Motor neuron (in vitro differentiated cells): ENCODE measurements at regions not wholly inside any gene's neighbourhood (a gene's known extent, or its start where the extent isn't known, plus 50 kb on each side); places are given as distances from the start of the nearest gene placed in this dataset.
A peak's percentile ranks its signal among the peaks of the same experiment; 100 is the strongest.
"Not testable (repeated sequence)": the region's sequence is repeated elsewhere in the genome, so short reads cannot be mapped to it uniquely, and the experiment has no call there.

Experiments
- ATAC-seq, 8 experiments: fragments of 200-7000 bp; cut with Tn5 transposase; replicated peaks in 6 of 8; 2 replicates each; pipeline ENCODE4 v1.8.0; 2021; ENCODE audit warnings: mild to moderate bottlenecking in 8 of 8, moderate library complexity in 8 of 8
- H3K27ac ChIP-seq, 2 donors: fragments of 250-450 bp; sonication (Bioruptor Pico); 2 replicates each; pipeline ENCODE4 v1.9.0; 2021; ENCODE audit warnings: antibody characterized with exemption in 2 of 2, mild to moderate bottlenecking in 2 of 2, moderate library complexity in 1 of 2
- H3K4me1 ChIP-seq, 2 donors: fragments of 250-450 bp; sonication (Bioruptor Pico); replicated peaks in 1 of 2; 2 replicates each; pipeline ENCODE4 v1.6.1; 2021; ENCODE audit warnings: antibody characterized with exemption in 2 of 2, mild to moderate bottlenecking in 2 of 2, moderate library complexity in 1 of 2
- H3K4me3 ChIP-seq, 5 donors: fragments of 250-450 bp; sonication (Bioruptor Pico); 2 replicates each; pipeline ENCODE4 v1.9.0; 2021; ENCODE audit warnings: antibody characterized with exemption in 5 of 5, mild to moderate bottlenecking in 5 of 5, moderate library complexity in 4 of 5
- WGBS, 10 experiments: fragments of 450-650 bp; shearing (Covaris generic); methylation state at CpG; one replicate each; pipeline ENCODE4 v1.0.0; 2022; 5-methylcytosine and 5-hydroxymethylcytosine counted together
- in situ Hi-C, 9 experiments: fragments of 400-800 bp; cut with MboI; loops; one replicate each; pipeline ENCODE4 v1.15.0; 2021; ENCODE audit warnings: low sequenced_read_pairs in 9 of 9, low pct_unique_long_range_greater_than_20kb in 2 of 9; ENCODE audit not compliant: unreplicated experiment in 9 of 9

DNA sequence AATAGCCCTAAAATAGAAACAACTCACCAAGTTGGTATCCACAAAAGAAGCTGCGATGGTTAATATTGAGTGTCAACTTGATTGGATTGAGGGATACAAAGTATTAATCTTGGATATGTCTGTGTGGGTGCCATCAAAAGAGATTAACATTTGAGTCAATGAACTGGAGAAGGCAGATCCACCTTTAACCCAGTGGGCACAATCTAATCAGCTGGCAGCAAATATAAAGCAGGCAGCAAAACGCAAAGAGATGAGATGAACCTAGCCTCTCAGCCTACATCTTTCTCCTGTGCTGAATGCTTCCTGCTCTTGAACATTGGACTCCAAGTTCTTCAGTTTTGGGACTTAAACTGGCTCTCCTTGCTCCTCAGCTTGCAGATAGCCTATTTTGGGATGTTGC is 277.6 kb upstream of the RAI14 start:
- WGBS, 10 experiments, result 80% methylated on average over 1 of the region's 2 CpGs; no CpG with 5 or more reads in 9 of the 10 experiments
- H3K4me3 ChIP-seq, H3K4me1 ChIP-seq, in situ Hi-C loops, H3K27ac ChIP-seq, ATAC-seq: not testable (repeated sequence)

GRCh38 chr5:34388754-34389153 is 267.4 kb upstream of the RAI14 start:
- H3K27ac ChIP-seq, H3K4me1 ChIP-seq, ATAC-seq, in situ Hi-C loops, H3K4me3 ChIP-seq: not testable (repeated sequence)
- WGBS, 10 experiments, result no CpG with 5 or more reads among the region's 3 CpGs

DNA sequence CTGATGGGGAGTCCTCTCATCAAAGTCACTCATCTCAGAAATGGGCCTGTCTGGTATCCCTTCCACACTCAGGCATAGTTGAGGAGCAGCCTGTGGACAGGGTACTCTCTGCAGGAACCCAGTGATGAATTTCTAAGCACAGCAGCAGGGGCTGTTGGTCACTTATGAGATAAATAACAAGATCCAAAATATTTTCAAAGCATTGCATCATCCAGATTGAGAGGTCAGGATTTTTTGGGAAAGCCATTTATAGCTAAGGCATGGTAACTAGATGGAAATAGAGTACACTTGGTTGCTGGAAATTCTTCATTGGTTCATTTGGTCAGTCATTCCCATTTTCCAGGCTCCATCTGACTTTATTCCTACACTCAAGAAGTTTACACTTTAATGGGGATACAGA is 246.8 kb upstream of the RAI14 start:
- in situ Hi-C loops, result no loop called here
- no peak for ATAC-seq
- Histone ChIP-seq H3K4me3 (no peak overlapping the region), H3K4me1 (peaks cover 19 to 22% of the 10 kb centered on the region in 2 donors), H3K27ac (no peak overlapping the region)

DNA sequence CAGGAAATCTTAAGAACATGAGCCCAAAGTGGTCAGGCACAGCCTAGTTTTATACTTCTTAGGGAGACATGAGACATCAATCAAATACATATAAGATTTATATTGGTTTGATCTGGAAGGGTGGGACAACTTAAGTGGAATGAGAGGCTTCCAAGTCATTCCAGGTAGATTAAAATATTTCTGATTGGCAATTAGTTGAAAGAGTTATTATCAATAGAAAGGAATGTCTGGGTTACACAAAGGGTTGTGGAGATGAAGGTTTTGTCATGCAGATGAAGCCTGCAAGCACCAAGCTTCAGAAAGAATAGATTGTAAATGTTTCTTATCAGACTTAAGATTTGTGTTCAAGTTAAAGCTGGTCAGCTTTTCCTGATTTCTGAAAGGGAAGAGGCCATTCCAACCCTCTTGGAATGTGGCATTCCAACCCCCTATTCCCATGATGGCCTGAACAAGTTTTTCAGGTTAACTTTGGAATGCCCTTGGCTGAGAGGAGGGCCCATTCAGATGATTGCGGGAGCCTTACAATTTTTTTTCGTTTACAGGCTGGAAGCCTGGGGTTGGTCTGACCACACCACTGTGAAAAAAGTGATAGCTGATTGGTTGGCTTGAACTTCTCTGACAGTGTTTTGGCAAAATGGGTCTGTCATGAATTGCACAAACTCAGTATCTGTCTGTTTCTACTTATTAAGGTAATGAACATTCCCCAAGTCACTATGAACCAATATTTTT is 245.6 kb upstream of the RAI14 start:
- Histone ChIP-seq H3K4me3 (no peak overlapping the region), H3K4me1 (peaks cover 19 to 22% of the 10 kb centered on the region in 2 donors), H3K27ac (no peak overlapping the region)
- no peak for ATAC-seq
- in situ Hi-C loops, result no loop called here
- WGBS, 10 experiments, result 18 to 88% (median 33%) methylated on average over 1 to 2 of the region's 2 CpGs; no CpG with 5 or more reads in 3 of the 10 experiments

DNA sequence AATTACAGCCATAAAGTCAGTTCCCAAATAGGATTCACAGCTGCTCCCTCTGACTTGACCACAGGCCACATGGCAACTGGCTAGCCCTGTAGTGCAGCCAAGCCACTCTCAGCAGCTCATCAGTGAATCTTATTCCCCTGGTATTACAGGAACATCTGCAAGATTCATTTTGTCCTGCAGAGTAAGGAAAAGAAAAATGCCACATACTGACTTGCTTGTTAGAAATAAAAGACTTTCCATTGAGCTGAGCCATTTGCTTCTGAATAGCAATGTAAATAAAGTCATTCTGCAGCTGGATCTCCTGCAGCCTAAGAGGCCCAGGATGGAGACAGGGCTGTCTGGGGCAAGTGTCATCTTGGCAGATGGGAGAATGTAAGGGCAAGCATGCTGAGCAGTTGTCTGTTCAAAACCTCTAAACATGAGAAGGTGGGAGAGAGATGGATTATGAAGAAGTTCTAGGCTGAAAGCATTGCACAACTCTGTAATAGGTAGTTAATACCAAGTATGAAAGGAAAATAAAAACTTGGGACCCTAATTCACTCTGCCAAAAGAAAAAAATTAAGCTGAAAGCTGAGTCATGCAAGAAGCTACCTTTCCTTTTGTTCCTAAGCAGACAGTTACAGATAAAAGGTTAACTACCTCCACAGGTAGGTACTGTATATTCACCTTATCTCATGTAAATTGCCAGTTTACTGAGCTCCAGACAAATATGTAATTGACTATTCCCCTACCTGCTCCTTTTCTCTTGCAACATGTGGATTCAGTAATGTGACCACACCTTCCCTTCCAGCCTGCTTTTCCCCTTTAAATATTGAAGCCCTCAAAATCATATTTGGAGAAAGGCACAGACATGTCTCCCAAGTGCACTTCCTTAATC is 244.4 kb upstream of the RAI14 start:
- in situ Hi-C loops, result no loop called here
- H3K4me3 ChIP-seq, result no peak overlapping the region
- peaks cover 19 to 22% of the 10 kb centered on the region in 2 donors for H3K4me1 ChIP-seq
- H3K27ac ChIP-seq, result no peak overlapping the region
- peak in 5 of 8 experiments; percentile 38 to 78 (median 75) for ATAC-seq

GRCh38 chr5:34412736-34413135 is 243.4 kb upstream of the RAI14 start:
- Histone ChIP-seq H3K4me1 (peaks cover 19 to 22% of the 10 kb centered on the region in 2 donors), H3K27ac (no peak overlapping the region), H3K4me3 (no peak overlapping the region)
- WGBS, 10 experiments, result 0 to 100% (median 58%) methylated on average over 1 to 2 of the region's 2 CpGs; no CpG with 5 or more reads in 1 of the 10 experiments
- in situ Hi-C loops, result no loop called here
- peak in 1 of 8 experiments; percentile 27 for ATAC-seq

DNA sequence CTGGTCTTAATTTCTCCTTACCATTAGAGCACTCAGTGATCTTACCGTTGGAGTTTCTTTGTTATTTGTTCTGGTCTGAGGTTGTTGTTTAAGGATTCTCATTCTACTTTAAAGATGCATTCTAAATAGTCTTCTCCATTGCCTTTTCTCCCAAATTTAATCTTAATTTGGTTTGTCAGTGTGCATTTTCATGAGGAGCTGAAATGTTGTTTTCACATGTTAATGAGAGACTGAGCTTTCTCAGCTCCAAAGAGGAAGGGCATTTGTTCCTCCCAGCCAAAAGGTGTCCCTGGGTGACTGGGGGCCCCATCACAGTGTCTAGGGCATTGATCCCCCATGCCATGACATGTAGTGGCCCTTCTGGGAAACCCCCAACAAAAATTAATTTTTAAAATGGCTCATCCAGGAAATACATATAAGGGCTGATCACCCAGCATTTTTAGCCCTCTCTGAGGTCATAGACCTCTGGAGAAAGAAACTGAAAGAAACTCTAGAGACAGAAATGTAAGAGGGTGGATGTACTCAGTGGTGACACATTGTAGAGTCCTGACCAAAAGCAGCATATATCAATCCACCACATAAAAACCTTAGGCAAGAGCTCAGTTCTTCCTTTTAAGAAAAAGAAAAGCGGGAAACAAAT is 240.4 kb upstream of the RAI14 start:
- WGBS, 10 experiments, result 19 to 74% (median 50%) methylated on average over 2 of the region's 2 CpGs; no CpG with 5 or more reads in 2 of the 10 experiments

GRCh38 chr5:34416501-34417008 is 239.6 kb upstream of the RAI14 start:
- H3K4me1 ChIP-seq, result peaks cover 3 to 11% of the 10 kb centered on the region in 2 donors
- H3K4me3 ChIP-seq, result no peak overlapping the region
- in situ Hi-C loops, result no loop called here
- no peak overlapping the region for H3K27ac ChIP-seq
- ATAC-seq, result no peak

More for the DNA sequence above, 240.4 kb upstream of the RAI14 start:
- in situ Hi-C loops, result no loop called here
- H3K27ac ChIP-seq, result no peak overlapping the region
- peaks cover 11 to 20% of the 10 kb centered on the region in 2 donors for H3K4me1 ChIP-seq
- no peak overlapping the region for H3K4me3 ChIP-seq
- peak in 2 of 8 experiments; percentile 95 to 99 for ATAC-seq

DNA sequence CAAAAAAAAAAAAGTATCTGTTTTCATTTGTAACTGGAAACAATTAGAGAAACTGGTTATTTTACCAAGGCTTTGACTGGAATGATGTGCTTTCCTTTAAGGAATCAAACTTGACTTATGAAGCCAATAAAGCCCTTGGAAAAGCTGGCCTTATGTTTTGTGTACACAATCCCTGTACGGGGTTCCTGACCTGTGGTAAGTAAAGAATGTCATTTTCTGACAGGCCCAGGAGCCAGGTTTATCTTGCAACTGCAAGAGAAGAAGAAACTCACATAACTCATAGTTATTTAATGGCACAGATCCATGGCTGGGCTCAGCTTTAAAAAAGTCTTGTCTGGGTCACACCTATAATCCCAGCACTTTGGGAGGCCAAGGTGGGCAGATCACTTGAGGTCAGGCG is 235.9 kb upstream of the RAI14 start:
- ATAC-seq, H3K4me3 ChIP-seq, in situ Hi-C loops, H3K27ac ChIP-seq, H3K4me1 ChIP-seq: not testable (repeated sequence)
- WGBS, 10 experiments, result 10 to 100% (median 68%) methylated on average over 1 to 2 of the region's 2 CpGs; no CpG with 5 or more reads in 4 of the 10 experiments

GRCh38 chr5:34436761-34437501 is 219.2 kb upstream of the RAI14 start:
- Histone ChIP-seq H3K27ac (no peak overlapping the region), H3K4me3 (no peak overlapping the region), H3K4me1 (no peaks in the 10 kb centered on the region)
- no peak for ATAC-seq
- in situ Hi-C loops, result no loop called here
- WGBS, 10 experiments, result 58 to 100% (median 89%) methylated on average over 1 to 4 of the region's 4 CpGs

DNA sequence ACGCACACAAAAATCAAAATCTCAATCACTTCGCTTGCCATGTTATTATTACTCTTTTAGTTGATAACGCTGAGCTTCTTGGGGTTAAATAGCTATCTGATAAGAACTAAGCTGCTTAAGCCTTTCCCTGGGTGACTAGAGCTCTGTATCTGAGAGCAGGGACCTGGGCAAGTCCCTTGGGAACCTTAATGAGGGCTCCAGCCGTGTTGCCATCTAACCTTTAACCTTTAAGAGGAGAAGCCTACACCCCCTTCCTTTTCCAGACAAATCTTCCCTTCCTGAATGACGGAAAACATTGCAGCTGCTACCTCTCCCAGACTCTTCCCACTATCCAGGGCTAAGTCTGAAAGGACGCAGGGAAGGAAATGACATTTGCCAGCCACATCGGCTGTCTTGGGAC is 216.5 kb upstream of the RAI14 start:
- H3K27ac ChIP-seq, result no peak overlapping the region
- no peaks in the 10 kb centered on the region for H3K4me1 ChIP-seq
- WGBS, 10 experiments, result 28 to 94% (median 63%) methylated on average over 1 to 6 of the region's 7 CpGs; no CpG with 5 or more reads in 1 of the 10 experiments
- no peak overlapping the region for H3K4me3 ChIP-seq
- no peak for ATAC-seq
- in situ Hi-C loops, result no loop called here

- H3K4me1 ChIP-seq, ATAC-seq, H3K27ac ChIP-seq, in situ Hi-C loops, H3K4me3 ChIP-seq: not testable (repeated sequence)
- WGBS, 10 experiments, result 55 to 100% (median 83%) methylated on average over 1 of the region's 1 CpG; no CpG with 5 or more reads in 7 of the 10 experiments
Observed at GRCh38 chr5:34441767-34442166, 214.4 kb upstream of the RAI14 start.
